Upper lobe of left lung (tissue), 6 donors: ENCODE measurements at regions not wholly inside any gene's neighbourhood (a gene's known extent, or its start where the extent isn't known, plus 50 kb on each side); places are given as distances from the start of the nearest gene placed in this dataset.
A peak's percentile ranks its signal among the peaks of the same experiment; 100 is the strongest.

Source experiments
- ATAC-seq, 2 donors: fragments of 200-7000 bp; cut with Tn5 transposase; one replicate each; pipeline ENCODE4 v1.9.1; 2022; ENCODE audit warnings: mild to moderate bottlenecking in 2 of 2, moderate library complexity in 2 of 2; ENCODE audit not compliant: low FRiP score in 2 of 2
- DNase-seq, 2 donors: peaks; one replicate each; pipeline ENCODE4 v3.0.0-alpha.2; 2019 to 2020
- H3K27ac ChIP-seq, 4 donors: fragments of 200-600 bp; sonication (generic); one replicate each; pipeline ENCODE4 v1.5.1; 2016 to 2019
- H3K27me3 ChIP-seq, 4 donors: fragments of 200-600 bp; sonication (generic); one replicate each; pipeline ENCODE4 v1.5.1; 2017 to 2019
- H3K36me3 ChIP-seq, 4 donors: fragments of 200-600 bp; sonication (generic); one replicate each; pipeline ENCODE4 v1.5.1; 2016 to 2019
- H3K4me1 ChIP-seq, 4 donors: fragments of 200-600 bp; sonication (generic); one replicate each; pipeline ENCODE4 v1.5.1; 2018 to 2019
- H3K4me3 ChIP-seq, 4 donors: fragments of 200-600 bp; sonication (generic); one replicate each; pipeline ENCODE4 v1.5.1; 2017 to 2019; ENCODE audit warnings: mild to moderate bottlenecking in 2 of 4, moderate library complexity in 1 of 4
- H3K9me3 ChIP-seq, 4 donors: fragments of 200-600 bp; sonication (generic); one replicate each; pipeline ENCODE4 v1.5.1; 2018 to 2019
- CTCF ChIP-seq, 6 experiments: fragments of 450-650 bp in 4 of 6; fragments of 200-600 bp in 2 of 6; sonication (generic) in 2 of 6; IDR thresholded peaks; one replicate each; pipeline ENCODE4 v1.5.1; 2016 to 2019; ENCODE audit warnings: antibody characterized with exemption in 6 of 6
- EP300 ChIP-seq, 4 donors: sonication (generic); formaldehyde crosslinking; IDR thresholded peaks; one replicate each; pipeline ENCODE4 v1.5.1; 2017; ENCODE audit warnings: antibody characterized with exemption in 4 of 4, control low read depth in 2 of 4
- POLR2A ChIP-seq, 4 donors: fragments of 450-650 bp; IDR thresholded peaks; one replicate each; pipeline ENCODE4 v1.5.1; 2016 to 2017; ENCODE audit warnings: antibody characterized with exemption in 4 of 4, mild to moderate bottlenecking in 2 of 4
- POLR2AphosphoS5 ChIP-seq, 2 donors: sonication (generic); formaldehyde crosslinking; IDR thresholded peaks; one replicate each; pipeline ENCODE4 v1.5.1; 2017; ENCODE audit warnings: antibody characterized with exemption in 2 of 2
- WGBS, 2 donors: methylation state at CpG; one replicate each; pipeline ENCODE4 v1.1.5; 2017 to 2018; 5-methylcytosine and 5-hydroxymethylcytosine counted together
- donor health status: DM: no; HTN: no; CAD: no; lungs with moderate emphysema.
- donor health status: DM: no; HTN: yes; CAD: no; lungs with severe emphysema.

- DNase-seq (no peak), ATAC-seq (peak in 1 of 2 donors; percentile 14)
- H3K36me3 ChIP-seq: no peaks in the 10 kb centered on the region
- peak overlapping the region in 1 of 4 donors; percentile 3 for H3K27ac ChIP-seq
- WGBS, 2 donors: 37 to 50% methylated on average over 15 of the region's 15 CpGs
- H3K9me3 ChIP-seq: no peaks in the 10 kb centered on the region
- peaks cover 4 to 15% (median 13%) of the 10 kb centered on the region in 4 donors for H3K4me1 ChIP-seq
- TF ChIP-seq POLR2AphosphoS5 (IDR thresholded peaks at IDR 0.05) (no peak), POLR2A (IDR thresholded peaks at IDR 0.05) (no peak), CTCF (IDR thresholded peaks at IDR 0.05) (no peak)
- peak overlapping the region in 1 of 4 donors; percentile 50 for H3K4me3 ChIP-seq
- H3K27me3 ChIP-seq: peaks cover 0 to 42% (median 19%) of the 10 kb centered on the region in 4 donors
These were observed 136.6 kb downstream of the INSIG2 start for GRCh38 chr2:118224895-118225311.

GRCh38 chr2:118223992-118224894 lies 136.0 kb downstream of the INSIG2 start:
- no peaks in the 10 kb centered on the region for H3K36me3 ChIP-seq
- peaks cover 0 to 42% (median 19%) of the 10 kb centered on the region in 4 donors for H3K27me3 ChIP-seq
- H3K4me3 ChIP-seq: peak overlapping the region; percentile 11 to 50 (median 37)
- ATAC-seq (peak; percentile 40 to 71), DNase-seq (peak in 1 of 2 donors; percentile 88)
- peaks cover 4 to 15% (median 13%) of the 10 kb centered on the region in 4 donors for H3K4me1 ChIP-seq
- no peak for TF ChIP-seq POLR2AphosphoS5 (IDR thresholded peaks at IDR 0.05)
- TF ChIP-seq CTCF (IDR thresholded peaks at IDR 0.05): no peak
- TF ChIP-seq EP300 (IDR thresholded peaks at IDR 0.05): no peak
- H3K27ac ChIP-seq: peak overlapping the region in 1 of 4 donors; percentile 3
- WGBS, 2 donors: 5 to 9% methylated on average over 32 to 60 of the region's 77 CpGs
- H3K9me3 ChIP-seq: no peaks in the 10 kb centered on the region

GRCh38 chr2:118223511-118223991 lies 135.3 kb downstream of the INSIG2 start:
- Histone ChIP-seq H3K36me3 (no peaks in the 10 kb centered on the region), H3K27me3 (peaks cover 0 to 42% (median 19%) of the 10 kb centered on the region in 4 donors), H3K4me1 (peaks cover 4 to 15% (median 13%) of the 10 kb centered on the region in 4 donors), H3K27ac (no peak overlapping the region), H3K4me3 (peak overlapping the region in 3 of 4 donors; percentile 30 to 50 (median 44)), H3K9me3 (no peaks in the 10 kb centered on the region)
- ATAC-seq: no peak
- DNase-seq: no peak
- 11 to 16% methylated on average over 25 of the region's 25 CpGs for WGBS, 2 donors
- TF ChIP-seq CTCF (IDR thresholded peaks at IDR 0.05): no peak

GRCh38 chr2:118222672-118223421 lies 134.6 kb downstream of the INSIG2 start:
- DNase-seq (no peak), ATAC-seq (no peak)
- no peak for TF ChIP-seq POLR2A (IDR thresholded peaks at IDR 0.05)
- no peak for TF ChIP-seq EP300 (IDR thresholded peaks at IDR 0.05)
- no peak for TF ChIP-seq POLR2AphosphoS5 (IDR thresholded peaks at IDR 0.05)
- TF ChIP-seq CTCF (IDR thresholded peaks at IDR 0.05): no peak
- WGBS, 2 donors: 19 to 20% methylated on average over 8 of the region's 8 CpGs
- H3K27ac ChIP-seq: no peak overlapping the region
- peaks cover 0 to 42% (median 19%) of the 10 kb centered on the region in 4 donors for H3K27me3 ChIP-seq
- no peak overlapping the region for H3K4me3 ChIP-seq
- peaks cover 4 to 15% (median 13%) of the 10 kb centered on the region in 4 donors for H3K4me1 ChIP-seq
- no peaks in the 10 kb centered on the region for H3K36me3 ChIP-seq
- no peaks in the 10 kb centered on the region for H3K9me3 ChIP-seq
